WTC11 (cell line): ENCODE measurements at regions not wholly inside any gene's neighbourhood (a gene's known extent, or its start where the extent isn't known, plus 50 kb on each side); places are given as distances from the start of the nearest gene placed in this dataset.

Source experiments
- AR ChIP-seq: fragments of 250-450 bp; sonication (Bioruptor Pico); IDR thresholded peaks from 2 replicates; pipeline ENCODE4 v1.9.0; 2021; ENCODE audit warnings: mild to moderate bottlenecking
- ATF3 ChIP-seq: sonication (generic); formaldehyde crosslinking; conservative IDR thresholded peaks from 2 replicates; pipeline ENCODE4 v1.8.1; 2022; ENCODE audit warnings: mild to moderate bottlenecking, missing genetic modification reagents
- CREB1 ChIP-seq: sonication (generic); formaldehyde crosslinking; IDR thresholded peaks from 2 replicates; pipeline ENCODE4 v1.8.0; 2023; ENCODE audit warnings: mild to moderate bottlenecking, missing genetic modification reagents
- CTCF ChIP-seq: fragments of 200-600 bp; IDR thresholded peaks from 2 replicates; pipeline ENCODE4 v1.8.0; 2022; ENCODE audit warnings: antibody characterized with exemption
- ERG ChIP-seq: fragments of 250-450 bp; sonication (Bioruptor Pico); IDR thresholded peaks from 2 replicates; pipeline ENCODE4 v1.8.0; 2021; ENCODE audit warnings: mild to moderate bottlenecking
- MXD4 ChIP-seq: fragments of 250-450 bp; sonication (Bioruptor Pico); IDR thresholded peaks from 2 replicates; pipeline ENCODE4 v1.8.0; 2021; ENCODE audit warnings: mild to moderate bottlenecking, moderate library complexity, borderline replicate concordance
- NFATC4 ChIP-seq: fragments of 250-450 bp; sonication (Bioruptor Pico); IDR thresholded peaks from 2 replicates; pipeline ENCODE4 v1.9.0; 2021; ENCODE audit warnings: mild to moderate bottlenecking
- PRRX2 ChIP-seq: fragments of 250-450 bp; sonication (Bioruptor Pico); IDR thresholded peaks from 2 replicates; pipeline ENCODE4 v1.8.0; 2021; ENCODE audit warnings: mild to moderate bottlenecking
- TEAD1 ChIP-seq: sonication (generic); formaldehyde crosslinking; IDR thresholded peaks from 2 replicates; pipeline ENCODE4 v1.8.0; 2022; ENCODE audit warnings: mild to moderate bottlenecking, missing genetic modification reagents
- USF2 ChIP-seq: sonication (generic); formaldehyde crosslinking; IDR thresholded peaks from 2 replicates; pipeline ENCODE4 v1.8.1; 2023; ENCODE audit warnings: mild to moderate bottlenecking, missing genetic modification reagents, moderate library complexity

GRCh38 chr6:134410541-134410940 is 92.6 kb upstream of the SGK1 start:
- TF ChIP-seq CTCF (no peak), AR (CRISPR knock-in tag) (no peak), TEAD1 (CRISPR knock-in tag) (no peak), USF2 (CRISPR knock-in tag) (no peak), NFATC4 (CRISPR knock-in tag) (no peak), PRRX2 (no peak), ERG (no peak), ATF3 (CRISPR knock-in tag) (no peak), MXD4 (CRISPR knock-in tag) (no peak), CREB1 (no peak)
